Urinary bladder (tissue), 3 donors: ENCODE measurements at regions not wholly inside any gene's neighbourhood (a gene's known extent, or its start where the extent isn't known, plus 50 kb on each side); places are given as distances from the start of the nearest gene placed in this dataset.

Experiments used
- DNase-seq: peaks from one replicate; pipeline ENCODE4 v3.0.0-alpha.2; 2015; ENCODE audit errors: extremely low spot score
- H3K27ac ChIP-seq: one replicate; pipeline ENCODE4 v1.5.1; 2013; ENCODE audit warnings: low read depth, mild to moderate bottlenecking, moderate library complexity
- H3K36me3 ChIP-seq: one replicate; pipeline ENCODE4 v1.6.1; 2013; ENCODE audit warnings: mild to moderate bottlenecking, moderate library complexity; ENCODE audit not compliant: insufficient read depth
- H3K4me1 ChIP-seq: one replicate; pipeline ENCODE4 v1.6.1; 2013; ENCODE audit warnings: mild to moderate bottlenecking, moderate library complexity; ENCODE audit not compliant: insufficient read depth
- H3K4me3 ChIP-seq: one replicate; pipeline ENCODE4 v1.5.1; 2013; ENCODE audit warnings: low read depth, low read length
- WGBS: extraction: QIAGEN DNeasy Blood & Tissue Kit; methylation state at CpG from one replicate; pipeline ENCODE4 v1.1.7; 2013; 5-methylcytosine and 5-hydroxymethylcytosine counted together
- donor health status: healthy with polysubstance abuse.
- donor health status: healthy.

GRCh38 chr11:114848027-114848426 is 169.7 kb downstream of the NXPE2 start:
- Histone ChIP-seq H3K4me1 (no peaks in the 10 kb centered on the region), H3K36me3 (no peaks in the 10 kb centered on the region), H3K4me3 (no peak overlapping the region), H3K27ac (no peak overlapping the region)
- whole genome bisulfite sequencing, result 51% methylated on average over 6 of the region's 6 CpGs
- DNase-seq, result no peak

GRCh38 chr11:114857281-114857680 is 179.0 kb downstream of the NXPE2 start:
- Histone ChIP-seq H3K4me3 (no peak overlapping the region), H3K27ac (no peak overlapping the region), H3K4me1 (no peaks in the 10 kb centered on the region), H3K36me3 (no peaks in the 10 kb centered on the region)
- DNase-seq, result no peak
- 35% methylated on average over 4 of the region's 4 CpGs for WGBS

GRCh38 chr11:114864896-114865295 is 186.6 kb downstream of the NXPE2 start:
- DNase-seq, result no peak
- H3K4me3 ChIP-seq, result no peak overlapping the region
- 28% methylated on average over 2 of the region's 2 CpGs for WGBS

GRCh38 chr11:114876234-114876633 is 197.9 kb downstream of the NXPE2 start:
- no peak overlapping the region for H3K27ac ChIP-seq
- H3K4me1 ChIP-seq, result no peaks in the 10 kb centered on the region
- no peak for DNase-seq
- H3K36me3 ChIP-seq, result no peaks in the 10 kb centered on the region
- WGBS, result 52% methylated on average over 6 of the region's 6 CpGs
- H3K4me3 ChIP-seq, result no peak overlapping the region

More at GRCh38 chr11:114864896-114865295, 186.6 kb downstream of the NXPE2 start:
- H3K27ac ChIP-seq, result no peak overlapping the region
- no peaks in the 10 kb centered on the region for H3K4me1 ChIP-seq
- H3K36me3 ChIP-seq, result no peaks in the 10 kb centered on the region

DNA sequence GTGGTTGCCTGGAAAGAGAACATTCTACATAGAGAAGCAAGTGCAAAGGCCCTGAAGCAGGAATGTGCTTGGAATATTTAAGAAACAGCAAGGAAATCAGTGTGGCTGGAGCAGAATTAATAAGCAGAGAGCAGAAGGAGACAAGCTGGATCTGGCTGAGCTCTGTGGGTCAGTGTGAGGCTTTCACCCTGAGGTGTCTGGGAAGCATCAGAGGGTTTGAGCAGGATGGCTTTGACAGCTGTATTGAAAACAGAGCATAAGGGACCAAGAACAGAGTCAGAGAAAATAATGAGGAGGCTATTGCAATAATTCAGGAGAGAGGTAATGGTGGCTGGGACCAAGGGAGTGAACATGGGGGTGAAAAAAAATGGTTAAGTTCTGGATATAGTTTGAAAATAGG is 199.6 kb downstream of the NXPE2 start:
- no peaks in the 10 kb centered on the region for H3K4me1 ChIP-seq

DNA sequence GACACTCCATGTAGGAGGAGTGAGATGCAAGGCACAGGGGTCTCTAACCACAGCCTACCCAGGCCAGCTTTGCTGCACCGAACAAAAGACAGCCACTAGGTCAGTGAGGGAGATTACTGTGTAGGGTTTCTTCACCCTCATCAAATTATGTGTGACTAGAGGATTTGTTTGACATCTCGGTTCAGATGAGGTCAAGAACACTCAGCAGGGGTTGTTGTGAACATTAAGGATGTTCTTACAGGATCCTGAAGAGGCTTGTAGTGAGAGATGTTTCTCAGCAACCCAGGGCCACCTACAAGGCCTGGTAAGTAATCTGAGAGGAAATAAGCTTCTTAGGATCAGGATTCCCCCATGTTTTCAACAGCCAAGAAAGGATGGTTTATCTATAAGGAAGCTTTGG is 202.1 kb downstream of the NXPE2 start:
- DNase-seq, result no peak
- H3K4me3 ChIP-seq, result no peak overlapping the region
- no peaks in the 10 kb centered on the region for H3K4me1 ChIP-seq
- H3K36me3 ChIP-seq, result no peaks in the 10 kb centered on the region
- WGBS, result 46% methylated on average over 2 of the region's 2 CpGs
- H3K27ac ChIP-seq, result no peak overlapping the region

More for the DNA sequence above, 199.6 kb downstream of the NXPE2 start:
- H3K4me3 ChIP-seq, result no peak overlapping the region
- H3K27ac ChIP-seq, result no peak overlapping the region
- H3K36me3 ChIP-seq, result no peaks in the 10 kb centered on the region
- no peak for DNase-seq

GRCh38 chr11:114883472-114883871 is 205.1 kb downstream of the NXPE2 start:
- H3K27ac ChIP-seq, result no peak overlapping the region
- H3K36me3 ChIP-seq, result no peaks in the 10 kb centered on the region
- WGBS, result 76% methylated on average over 3 of the region's 3 CpGs
- no peak for DNase-seq
- no peaks in the 10 kb centered on the region for H3K4me1 ChIP-seq
- H3K4me3 ChIP-seq, result no peak overlapping the region

- Histone ChIP-seq H3K36me3 (no peaks in the 10 kb centered on the region), H3K27ac (no peak overlapping the region), H3K4me3 (no peak overlapping the region), H3K4me1 (no peaks in the 10 kb centered on the region)
- WGBS, result 63% methylated on average over 4 of the region's 4 CpGs
- DNase-seq, result peak; percentile 33
Measured at GRCh38 chr11:114886644-114887265, 208.4 kb downstream of the NXPE2 start.

GRCh38 chr11:114889594-114890011 is 211.3 kb downstream of the NXPE2 start:
- 31% methylated on average over 12 of the region's 12 CpGs for WGBS
- no peak for DNase-seq
- no peaks in the 10 kb centered on the region for H3K36me3 ChIP-seq
- H3K4me1 ChIP-seq, result no peaks in the 10 kb centered on the region
- no peak overlapping the region for H3K4me3 ChIP-seq
- H3K27ac ChIP-seq, result no peak overlapping the region

DNA sequence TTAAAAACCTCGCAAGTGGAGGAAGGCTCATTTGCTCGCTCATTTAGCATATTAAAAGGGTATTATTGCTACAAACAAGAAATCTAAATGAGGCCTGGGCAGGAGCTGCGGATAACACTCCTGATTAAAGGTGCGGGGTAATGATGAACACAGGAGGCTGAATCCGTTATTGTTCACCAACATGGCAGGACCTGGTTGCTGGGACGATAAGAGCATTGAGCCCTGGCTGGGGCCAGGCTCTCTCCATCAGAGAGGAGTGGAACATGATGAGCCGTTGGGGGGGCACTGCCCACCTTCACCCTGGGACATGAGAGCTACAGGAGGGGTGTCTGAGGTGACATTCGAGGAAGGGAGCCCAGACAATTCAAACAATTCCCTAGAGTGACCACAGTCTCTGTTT is 211.7 kb downstream of the NXPE2 start:
- 55% methylated on average over 8 of the region's 8 CpGs for WGBS
- H3K27ac ChIP-seq, result no peak overlapping the region
- DNase-seq, result no peak
- H3K4me1 ChIP-seq, result no peaks in the 10 kb centered on the region
- no peak overlapping the region for H3K4me3 ChIP-seq
- H3K36me3 ChIP-seq, result no peaks in the 10 kb centered on the region

DNA sequence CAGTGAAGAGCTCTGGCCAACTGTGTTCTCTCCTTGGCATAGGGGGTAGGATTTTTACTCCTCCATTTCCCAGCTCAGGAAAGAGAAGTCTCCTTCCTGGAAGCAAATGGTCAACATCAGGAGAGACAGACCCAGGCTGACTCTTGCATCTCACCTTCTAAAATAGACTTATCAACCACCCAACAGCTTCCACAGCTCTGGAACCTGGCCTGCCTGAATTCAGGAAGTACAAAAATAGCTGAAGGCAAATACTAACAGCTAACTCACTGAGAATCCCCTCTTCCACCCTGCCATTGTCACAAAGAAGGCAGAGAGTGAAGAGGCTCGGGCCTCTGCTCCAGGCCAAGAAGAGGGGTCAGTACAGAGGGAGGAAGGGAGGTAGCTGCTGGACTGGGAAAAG is 213.6 kb downstream of the NXPE2 start:
- Histone ChIP-seq H3K27ac (no peak overlapping the region), H3K4me3 (no peak overlapping the region), H3K36me3 (no peaks in the 10 kb centered on the region), H3K4me1 (no peaks in the 10 kb centered on the region)
- WGBS, result 81% methylated on average over 1 of the region's 1 CpG
- DNase-seq, result no peak

GRCh38 chr11:114892381-114893197 is 214.3 kb downstream of the NXPE2 start:
- Histone ChIP-seq H3K4me1 (no peaks in the 10 kb centered on the region), H3K4me3 (no peak overlapping the region), H3K27ac (no peak overlapping the region), H3K36me3 (no peaks in the 10 kb centered on the region)
- 87% methylated on average over 3 of the region's 3 CpGs for WGBS
- no peak for DNase-seq

DNA sequence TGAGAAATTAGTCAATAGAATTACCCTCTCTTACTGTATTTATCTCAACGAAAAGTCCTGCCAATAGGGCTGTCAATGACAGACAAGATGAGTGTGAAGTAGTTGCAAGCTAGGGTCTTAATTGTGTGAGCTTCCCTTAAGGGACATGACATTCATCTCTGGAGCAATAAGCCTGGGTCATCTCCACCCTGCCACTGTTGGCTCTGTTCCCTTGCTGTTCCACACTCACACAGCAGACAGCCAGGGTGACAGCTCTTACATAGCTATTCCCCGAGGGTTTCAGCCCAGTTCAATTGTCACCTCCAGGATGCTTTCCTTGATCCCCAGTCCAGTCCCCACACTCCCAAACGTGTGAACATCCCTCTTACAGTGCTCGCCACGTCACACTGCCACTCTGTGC is 215.0 kb downstream of the NXPE2 start:
- H3K4me3 ChIP-seq, result no peak overlapping the region
- no peak for DNase-seq
- WGBS, result 81% methylated on average over 5 of the region's 5 CpGs
- no peaks in the 10 kb centered on the region for H3K4me1 ChIP-seq
- no peaks in the 10 kb centered on the region for H3K36me3 ChIP-seq
- no peak overlapping the region for H3K27ac ChIP-seq

DNA sequence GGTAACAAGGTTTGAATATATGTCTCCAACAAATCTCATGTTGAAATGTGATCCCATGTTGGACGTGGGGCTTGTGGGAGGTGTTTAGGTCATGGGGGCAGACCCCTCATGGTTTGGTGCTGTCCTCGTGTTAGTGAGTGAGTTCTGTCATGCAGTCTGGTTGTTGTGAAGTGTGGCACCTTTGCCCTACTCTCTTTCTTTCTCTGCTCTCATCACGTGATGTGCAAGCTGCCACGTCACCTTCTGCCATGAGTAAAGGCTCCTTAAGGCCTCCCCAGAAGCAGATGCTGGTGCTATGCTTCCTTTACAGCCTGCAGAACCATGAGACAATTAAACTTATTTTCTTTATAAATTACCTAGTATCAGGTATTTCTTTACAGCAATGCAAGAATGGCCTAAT is 218.3 kb downstream of the NXPE2 start:
- Histone ChIP-seq H3K4me1 (no peaks in the 10 kb centered on the region), H3K36me3 (no peaks in the 10 kb centered on the region), H3K27ac (no peak overlapping the region), H3K4me3 (no peak overlapping the region)
- WGBS, result 70% methylated on average over 4 of the region's 4 CpGs
- no peak for DNase-seq
